ENCODE measurements at regions not wholly inside any gene's neighbourhood (a gene's known extent, or its start where the extent isn't known, plus 50 kb on each side); places are given as distances from the start of the nearest gene placed in this dataset.

DNA sequence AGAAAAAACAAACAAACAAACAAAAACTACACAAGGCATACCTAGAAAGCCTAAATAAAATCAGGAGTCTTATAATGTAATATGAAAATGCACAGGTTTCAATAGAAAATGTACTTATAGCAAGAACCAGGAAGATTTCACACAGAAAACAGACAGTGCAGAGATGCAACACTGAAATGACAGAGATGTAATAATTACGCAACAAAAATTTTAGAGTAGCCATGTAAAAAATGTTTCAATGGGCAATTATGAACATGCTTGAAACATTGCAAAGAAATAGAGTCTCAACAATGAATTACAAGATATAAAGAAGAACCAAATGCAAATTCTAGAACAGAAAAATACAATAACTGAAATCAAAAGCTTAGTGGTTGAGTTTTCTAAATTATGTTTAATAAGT lies 405.9 kb downstream of the PLK2 start:
- TF ChIP-seq, protein P1, sequence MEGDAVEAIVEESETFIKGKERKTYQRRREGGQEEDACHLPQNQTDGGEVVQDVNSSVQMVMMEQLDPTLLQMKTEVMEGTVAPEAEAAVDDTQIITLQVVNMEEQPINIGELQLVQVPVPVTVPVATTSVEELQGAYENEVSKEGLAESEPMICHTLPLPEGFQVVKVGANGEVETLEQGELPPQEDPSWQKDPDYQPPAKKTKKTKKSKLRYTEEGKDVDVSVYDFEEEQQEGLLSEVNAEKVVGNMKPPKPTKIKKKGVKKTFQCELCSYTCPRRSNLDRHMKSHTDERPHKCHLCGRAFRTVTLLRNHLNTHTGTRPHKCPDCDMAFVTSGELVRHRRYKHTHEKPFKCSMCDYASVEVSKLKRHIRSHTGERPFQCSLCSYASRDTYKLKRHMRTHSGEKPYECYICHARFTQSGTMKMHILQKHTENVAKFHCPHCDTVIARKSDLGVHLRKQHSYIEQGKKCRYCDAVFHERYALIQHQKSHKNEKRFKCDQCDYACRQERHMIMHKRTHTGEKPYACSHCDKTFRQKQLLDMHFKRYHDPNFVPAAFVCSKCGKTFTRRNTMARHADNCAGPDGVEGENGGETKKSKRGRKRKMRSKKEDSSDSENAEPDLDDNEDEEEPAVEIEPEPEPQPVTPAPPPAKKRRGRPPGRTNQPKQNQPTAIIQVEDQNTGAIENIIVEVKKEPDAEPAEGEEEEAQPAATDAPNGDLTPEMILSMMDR (IDR thresholded peaks at IDR 0.05; ENCODE audit: low read length), result no peak
- TF ChIP-seq EZH2 (optimal IDR thresholded peaks at IDR 0.05; ENCODE audit: low read depth, low read length) (no peak), EZH2phosphoT487 (IDR thresholded peaks at IDR 0.05; ENCODE audit: low read length) (no peak)

Measured in MM.1S (cell line).